ENCODE measurements at regions not wholly inside any gene's neighbourhood (a gene's known extent, or its start where the extent isn't known, plus 50 kb on each side); places are given as distances from the start of the nearest gene placed in this dataset.

- no peak for TF ChIP-seq ZNF274 (IDR thresholded peaks at IDR 0.05; ENCODE audit: low read depth, low read length)
- TF ChIP-seq YY1 (IDR thresholded peaks at IDR 0.05; ENCODE audit: insufficient read depth, insufficient read length) = no peak
- TF ChIP-seq SUZ12 (IDR thresholded peaks at IDR 0.05; ENCODE audit: extremely low read depth, insufficient read depth, insufficient read length) = no peak
Measured at GRCh38 chr3:157660847-157661246, 157.6 kb upstream of the VEPH1 start.

All from NT2/D1 (cell line).